SU-DHL-6 (cell line): ENCODE measurements at regions not wholly inside any gene's neighbourhood (a gene's known extent, or its start where the extent isn't known, plus 50 kb on each side); places are given as distances from the start of the nearest gene placed in this dataset.

Experiments
- H2AFZ ChIP-seq: fragments of 200-600 bp; sonication (generic); 2 replicates; pipeline ENCODE4 v1.6.1; 2014; ENCODE audit warnings: low read depth, mild to moderate bottlenecking, moderate library complexity, mixed read lengths, antibody characterized with exemption, low read length; ENCODE audit not compliant: severe bottlenecking
- H3F3A ChIP-seq: fragments of 200-600 bp; shearing (Covaris generic); 2 replicates; pipeline ENCODE4 v1.6.0; 2016; ENCODE audit warnings: antibody characterized with exemption, mild to moderate bottlenecking; ENCODE audit not compliant: insufficient read depth
- H3K27ac ChIP-seq: fragments of 200-600 bp; sonication (generic); 2 replicates; pipeline ENCODE4 v1.5.1; 2016; ENCODE audit warnings: low read depth, mild to moderate bottlenecking, low read length, moderate library complexity, mixed read lengths
- H3K27me3 ChIP-seq: fragments of 200-600 bp; sonication (generic), shearing (Covaris generic); 2 replicates; pipeline ENCODE4 v1.6.0; 2014; ENCODE audit warnings: mild to moderate bottlenecking, low read length
- H3K36me3 ChIP-seq: fragments of 200-600 bp; sonication (generic); 2 replicates; pipeline ENCODE4 v1.6.1; 2014; ENCODE audit warnings: mild to moderate bottlenecking, low read length, mixed read lengths
- H3K4me2 ChIP-seq: fragments of 300-600, 200-600 bp; shearing (Covaris generic), sonication (generic); 2 replicates; pipeline ENCODE4 v1.6.0; 2014; ENCODE audit warnings: low read length, low read depth, mild to moderate bottlenecking; ENCODE audit not compliant: poor library complexity, severe bottlenecking
- H3K4me3 ChIP-seq: fragments of 200-600 bp; sonication (generic); 2 replicates; pipeline ENCODE4 v1.5.1; 2014; ENCODE audit warnings: antibody characterized with exemption, low read length, mild to moderate bottlenecking, mixed read lengths; ENCODE audit not compliant: insufficient read depth, poor library complexity, severe bottlenecking
- H3K79me2 ChIP-seq: fragments of 200-600 bp; sonication (generic); 2 replicates; pipeline ENCODE4 v1.6.1; 2014; ENCODE audit warnings: mild to moderate bottlenecking, low read length, moderate library complexity; ENCODE audit not compliant: insufficient read depth
- H3K9ac ChIP-seq: fragments of 200-600 bp; sonication (generic); 2 replicates; pipeline ENCODE4 v1.7.0; 2014; ENCODE audit warnings: mild to moderate bottlenecking, low read length
- H3K9me2 ChIP-seq: fragments of 200-600 bp; sonication (generic); replicated peaks from 2 replicates; pipeline ENCODE4 v1.6.1; 2014; ENCODE audit warnings: low read length; ENCODE audit not compliant: insufficient read depth
- H3K9me3 ChIP-seq: fragments of 200-600 bp; sonication (generic); 2 replicates; pipeline ENCODE4 v1.6.1; 2014; ENCODE audit warnings: low read length, mixed read lengths; ENCODE audit not compliant: insufficient read depth
- H4K20me1 ChIP-seq: fragments of 200-600 bp; sonication (generic); 2 replicates; pipeline ENCODE4 v1.6.1; 2014; ENCODE audit warnings: low read depth, mild to moderate bottlenecking, antibody characterized with exemption, low read length, moderate library complexity, mixed read lengths
- EZH2phosphoT487 ChIP-seq: fragments of 200-600 bp; sonication (generic), shearing (Covaris generic); conservative IDR thresholded peaks from 2 replicates; pipeline ENCODE4 v1.6.1; 2018; ENCODE audit warnings: mild to moderate bottlenecking, antibody characterized with exemption, low read length, moderate library complexity, mixed read lengths
- TF ChIP-seq, protein P1 (sequence below): fragments of 200-600 bp; sonication (generic); IDR thresholded peaks from one replicate; pipeline ENCODE4 v1.5.1; 2017; ENCODE audit warnings: antibody characterized with exemption, mild to moderate bottlenecking, low read length, moderate library complexity; ENCODE audit not compliant: insufficient read depth, poor library complexity, severe bottlenecking

DNA sequence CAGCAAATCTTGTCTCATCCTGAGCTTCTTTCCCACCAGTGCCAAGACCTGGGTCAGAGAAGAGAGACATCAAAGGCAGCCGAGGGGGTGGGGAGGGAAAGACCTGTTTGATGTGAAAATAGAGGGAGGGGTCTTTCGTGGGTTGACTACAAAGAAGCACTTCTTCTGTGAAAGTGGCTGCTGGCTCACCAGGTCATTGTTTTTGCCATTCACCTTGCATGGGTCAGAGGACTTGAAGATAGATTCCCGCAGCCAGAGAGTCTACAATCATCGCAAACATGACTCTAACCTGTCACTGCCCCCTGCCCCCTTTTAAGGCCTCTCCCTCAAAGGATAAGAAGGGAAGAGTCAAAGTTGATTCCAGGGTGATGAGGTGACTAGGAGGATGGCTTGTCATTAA lies 166.1 kb upstream of the BMPER start:
- Histone ChIP-seq H2AFZ (no peak overlapping the region), H3K27me3 (no peaks in the 10 kb centered on the region), H3K9ac (no peak overlapping the region), H3K4me3 (no peak overlapping the region), H3K9me3 (no peaks in the 10 kb centered on the region), H3K27ac (no peak overlapping the region), H4K20me1 (no peaks in the 10 kb centered on the region), H3F3A (no peaks in the 10 kb centered on the region), H3K79me2 (no peaks in the 10 kb centered on the region), H3K9me2 (no peaks in the 10 kb centered on the region), H3K36me3 (no peaks in the 10 kb centered on the region), H3K4me2 (no peak overlapping the region)
- TF ChIP-seq EZH2phosphoT487 = no peak
- TF ChIP-seq, protein P1, sequence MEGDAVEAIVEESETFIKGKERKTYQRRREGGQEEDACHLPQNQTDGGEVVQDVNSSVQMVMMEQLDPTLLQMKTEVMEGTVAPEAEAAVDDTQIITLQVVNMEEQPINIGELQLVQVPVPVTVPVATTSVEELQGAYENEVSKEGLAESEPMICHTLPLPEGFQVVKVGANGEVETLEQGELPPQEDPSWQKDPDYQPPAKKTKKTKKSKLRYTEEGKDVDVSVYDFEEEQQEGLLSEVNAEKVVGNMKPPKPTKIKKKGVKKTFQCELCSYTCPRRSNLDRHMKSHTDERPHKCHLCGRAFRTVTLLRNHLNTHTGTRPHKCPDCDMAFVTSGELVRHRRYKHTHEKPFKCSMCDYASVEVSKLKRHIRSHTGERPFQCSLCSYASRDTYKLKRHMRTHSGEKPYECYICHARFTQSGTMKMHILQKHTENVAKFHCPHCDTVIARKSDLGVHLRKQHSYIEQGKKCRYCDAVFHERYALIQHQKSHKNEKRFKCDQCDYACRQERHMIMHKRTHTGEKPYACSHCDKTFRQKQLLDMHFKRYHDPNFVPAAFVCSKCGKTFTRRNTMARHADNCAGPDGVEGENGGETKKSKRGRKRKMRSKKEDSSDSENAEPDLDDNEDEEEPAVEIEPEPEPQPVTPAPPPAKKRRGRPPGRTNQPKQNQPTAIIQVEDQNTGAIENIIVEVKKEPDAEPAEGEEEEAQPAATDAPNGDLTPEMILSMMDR = no peak

DNA sequence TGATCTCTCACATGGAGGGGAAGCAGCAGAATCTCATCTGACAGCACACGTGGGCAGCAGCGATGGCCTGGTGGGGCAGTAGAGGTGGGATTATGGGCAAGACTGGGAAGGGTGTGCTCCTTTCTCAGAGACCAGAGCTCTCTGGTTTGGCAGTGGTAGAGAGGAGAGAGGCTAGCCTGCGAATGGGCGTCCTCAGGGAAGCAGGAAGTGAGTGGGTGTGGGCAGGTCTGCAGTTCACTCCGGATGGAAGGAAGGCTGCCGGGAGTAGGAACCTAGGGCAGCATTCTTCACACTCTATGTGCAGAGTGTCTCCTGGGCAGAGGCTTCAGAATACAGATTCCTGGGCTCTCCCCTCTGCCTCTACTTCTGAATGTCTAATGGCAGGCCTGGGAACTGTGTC lies 162.8 kb upstream of the BMPER start:
- Histone ChIP-seq H3K9me3 (no peaks in the 10 kb centered on the region), H2AFZ (no peak overlapping the region), H3F3A (no peaks in the 10 kb centered on the region), H3K27ac (no peak overlapping the region), H3K4me3 (no peak overlapping the region), H4K20me1 (no peaks in the 10 kb centered on the region), H3K27me3 (no peaks in the 10 kb centered on the region), H3K79me2 (no peaks in the 10 kb centered on the region), H3K36me3 (no peaks in the 10 kb centered on the region), H3K9ac (no peak overlapping the region), H3K4me2 (no peak overlapping the region), H3K9me2 (no peaks in the 10 kb centered on the region)
- TF ChIP-seq, protein P1 = no peak
- TF ChIP-seq EZH2phosphoT487 = no peak

DNA sequence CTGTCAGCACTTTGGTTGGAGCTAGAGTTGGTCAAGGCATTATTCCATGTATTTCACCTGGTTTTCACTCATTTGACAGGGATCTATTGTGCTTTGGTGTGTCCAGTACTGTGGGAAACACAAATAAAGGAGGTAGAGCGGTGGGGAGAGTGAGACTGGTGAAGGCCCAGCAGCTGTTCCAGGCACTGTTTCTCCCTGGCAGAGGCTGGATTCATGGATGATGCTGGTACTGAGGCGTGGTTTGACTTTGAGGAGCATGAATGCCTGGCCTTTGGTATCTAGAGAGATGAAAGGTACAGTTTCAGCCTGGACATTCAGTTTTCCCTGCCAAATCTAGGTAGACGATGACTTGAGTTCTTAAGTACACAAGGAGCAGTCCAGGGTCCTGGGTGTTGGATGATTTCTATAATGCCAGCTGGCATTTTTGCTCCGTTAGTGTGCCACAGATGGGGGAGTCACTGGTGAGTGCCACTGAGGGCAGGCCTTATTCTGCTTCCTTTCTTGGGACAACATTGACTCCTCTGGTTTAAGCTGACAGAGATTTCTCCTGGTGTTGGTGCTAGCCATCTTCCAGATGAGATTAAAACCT lies 162.2 kb upstream of the BMPER start:
- TF ChIP-seq, protein P1 = no peak
- no peak for TF ChIP-seq EZH2phosphoT487
- H3K9me3 ChIP-seq = no peaks in the 10 kb centered on the region
- no peaks in the 10 kb centered on the region for H3F3A ChIP-seq
- H3K79me2 ChIP-seq = no peaks in the 10 kb centered on the region
- no peak overlapping the region for H3K4me2 ChIP-seq
- no peak overlapping the region for H3K9ac ChIP-seq
- H2AFZ ChIP-seq = no peak overlapping the region
- H3K4me3 ChIP-seq = no peak overlapping the region
- H3K36me3 ChIP-seq = no peaks in the 10 kb centered on the region
- H3K27ac ChIP-seq = no peak overlapping the region
- no peaks in the 10 kb centered on the region for H4K20me1 ChIP-seq
- H3K9me2 ChIP-seq = no peaks in the 10 kb centered on the region
- no peaks in the 10 kb centered on the region for H3K27me3 ChIP-seq

DNA sequence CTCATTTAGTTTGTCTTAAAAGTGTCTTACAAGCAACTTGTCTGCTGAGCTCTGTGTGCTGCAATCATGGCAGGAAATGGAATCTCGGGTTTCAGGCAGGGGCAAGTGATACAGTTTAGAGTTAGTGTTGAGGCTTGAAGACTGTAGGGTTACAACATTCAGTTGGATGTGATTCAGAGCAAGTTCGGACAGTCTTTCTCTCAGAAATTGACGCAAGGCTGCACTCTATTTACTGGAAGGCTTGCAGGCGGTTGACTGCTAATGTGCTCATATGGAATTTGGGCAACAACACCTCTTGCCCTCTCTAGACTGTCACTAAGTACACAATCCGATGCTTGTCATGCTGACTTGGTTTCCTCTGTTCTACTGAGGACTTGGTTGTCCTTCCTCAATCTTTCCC lies 161.7 kb upstream of the BMPER start:
- TF ChIP-seq, protein P1 = no peak
- no peak for TF ChIP-seq EZH2phosphoT487
- Histone ChIP-seq H2AFZ (no peak overlapping the region), H3K4me2 (no peak overlapping the region)

More for the DNA sequence above, 161.7 kb upstream of the BMPER start:
- Histone ChIP-seq H3K27ac (no peak overlapping the region), H3K36me3 (no peaks in the 10 kb centered on the region), H3K9me2 (no peaks in the 10 kb centered on the region), H3K9me3 (no peaks in the 10 kb centered on the region), H4K20me1 (no peaks in the 10 kb centered on the region), H3F3A (no peaks in the 10 kb centered on the region), H3K27me3 (no peaks in the 10 kb centered on the region), H3K9ac (no peak overlapping the region), H3K79me2 (no peaks in the 10 kb centered on the region), H3K4me3 (no peak overlapping the region)
